Nephron (organoid): ENCODE measurements at regions not wholly inside any gene's neighbourhood (a gene's known extent, or its start where the extent isn't known, plus 50 kb on each side); places are given as distances from the start of the nearest gene placed in this dataset.
"Not testable (repeated sequence)": the region's sequence is repeated elsewhere in the genome, so short reads cannot be mapped to it uniquely, and the experiment has no call there.

ENCODE experiments used
- H3K27ac Mint-ChIP-seq, 3 experiments: 2 replicates each; pipeline ENCODE4 v1.8.0; 2020; ENCODE audit warnings: mixed read lengths in 3 of 3, mild to moderate bottlenecking in 2 of 3, moderate library complexity in 1 of 3
- H3K27me3 Mint-ChIP-seq: 2 replicates; pipeline ENCODE4 v1.8.0; 2021; ENCODE audit warnings: low read depth, mild to moderate bottlenecking, moderate library complexity, mixed read lengths
- H3K36me3 Mint-ChIP-seq: 2 replicates; pipeline ENCODE4 v1.8.0; 2020; ENCODE audit warnings: low read depth, mixed read lengths
- H3K4me1 Mint-ChIP-seq: 2 replicates; pipeline ENCODE4 v1.8.0; 2020; ENCODE audit warnings: mixed read lengths
- H3K4me3 Mint-ChIP-seq, 3 experiments: 2 replicates each; pipeline ENCODE4 v1.8.0; 2020; ENCODE audit warnings: mild to moderate bottlenecking in 3 of 3, mixed read lengths in 3 of 3, moderate library complexity in 2 of 3
- H3K9me3 Mint-ChIP-seq: 2 replicates; pipeline ENCODE4 v1.8.0; 2020; ENCODE audit warnings: mixed read lengths
- TF ChIP-seq, protein P1 (sequence below), 3 experiments: fragments of 200-600 bp; sonication (generic); IDR thresholded peaks; one replicate each; pipeline ENCODE4 v1.5.0; 2021; ENCODE audit warnings: antibody characterized with exemption in 3 of 3; ENCODE audit not compliant: unreplicated experiment in 3 of 3

DNA sequence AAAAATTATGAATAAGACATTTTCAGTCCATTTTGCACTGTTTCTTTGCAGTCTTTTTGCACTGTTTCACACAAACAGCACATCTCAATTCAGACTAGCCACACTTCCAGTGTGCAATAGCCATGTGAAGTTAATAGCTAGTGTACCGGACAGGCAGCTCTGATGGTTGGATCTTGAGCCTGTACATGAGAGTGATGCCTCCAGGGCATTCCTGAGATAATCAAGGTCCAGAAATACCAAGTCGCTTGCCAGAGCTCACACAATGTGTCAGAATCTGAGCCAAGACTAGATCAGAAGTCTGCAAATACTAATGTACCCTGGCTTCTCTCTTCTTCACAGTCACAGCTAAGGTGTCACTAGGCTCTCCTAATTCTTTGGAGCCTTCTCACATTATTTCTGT is 180.2 kb downstream of the OSR1 start:
- H3K9me3 Mint-ChIP-seq, result peaks cover 28% of the 10 kb centered on the region
- H3K4me3 Mint-ChIP-seq, result no peak overlapping the region
- H3K4me1 Mint-ChIP-seq, result peaks cover 4% of the 10 kb centered on the region
- no peaks in the 10 kb centered on the region for H3K27me3 Mint-ChIP-seq
- TF ChIP-seq, protein P1, sequence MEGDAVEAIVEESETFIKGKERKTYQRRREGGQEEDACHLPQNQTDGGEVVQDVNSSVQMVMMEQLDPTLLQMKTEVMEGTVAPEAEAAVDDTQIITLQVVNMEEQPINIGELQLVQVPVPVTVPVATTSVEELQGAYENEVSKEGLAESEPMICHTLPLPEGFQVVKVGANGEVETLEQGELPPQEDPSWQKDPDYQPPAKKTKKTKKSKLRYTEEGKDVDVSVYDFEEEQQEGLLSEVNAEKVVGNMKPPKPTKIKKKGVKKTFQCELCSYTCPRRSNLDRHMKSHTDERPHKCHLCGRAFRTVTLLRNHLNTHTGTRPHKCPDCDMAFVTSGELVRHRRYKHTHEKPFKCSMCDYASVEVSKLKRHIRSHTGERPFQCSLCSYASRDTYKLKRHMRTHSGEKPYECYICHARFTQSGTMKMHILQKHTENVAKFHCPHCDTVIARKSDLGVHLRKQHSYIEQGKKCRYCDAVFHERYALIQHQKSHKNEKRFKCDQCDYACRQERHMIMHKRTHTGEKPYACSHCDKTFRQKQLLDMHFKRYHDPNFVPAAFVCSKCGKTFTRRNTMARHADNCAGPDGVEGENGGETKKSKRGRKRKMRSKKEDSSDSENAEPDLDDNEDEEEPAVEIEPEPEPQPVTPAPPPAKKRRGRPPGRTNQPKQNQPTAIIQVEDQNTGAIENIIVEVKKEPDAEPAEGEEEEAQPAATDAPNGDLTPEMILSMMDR (IDR thresholded peaks at IDR 0.05; ENCODE audit: unreplicated experiment in 3 of 3), result no peak
- no peak overlapping the region for H3K27ac Mint-ChIP-seq
- peaks cover 4% of the 10 kb centered on the region for H3K36me3 Mint-ChIP-seq

DNA sequence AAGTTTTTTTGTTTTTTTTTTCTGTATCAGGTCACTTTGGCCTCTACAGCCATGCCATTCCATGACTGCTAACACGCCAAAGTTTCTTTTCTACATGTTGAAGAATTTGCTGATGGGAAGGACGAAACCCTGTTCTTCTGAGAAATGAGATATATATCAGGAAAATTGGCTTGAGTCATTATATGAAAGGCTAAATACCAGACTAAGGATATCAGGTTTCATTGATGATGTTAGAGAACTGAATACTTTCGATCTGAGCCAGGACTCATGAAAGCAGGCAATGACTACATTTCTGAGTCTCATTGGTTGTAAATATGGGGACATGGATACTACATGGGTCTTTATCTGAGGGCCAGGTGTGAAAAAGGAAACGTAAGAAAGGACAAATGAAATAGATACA is 181.4 kb downstream of the OSR1 start:
- TF ChIP-seq, protein P1 (IDR thresholded peaks at IDR 0.05; ENCODE audit: unreplicated experiment in 3 of 3), result no peak
- Mint-ChIP-seq H3K27ac (no peak overlapping the region), H3K36me3 (peaks cover 4% of the 10 kb centered on the region), H3K4me1 (peaks cover 4% of the 10 kb centered on the region), H3K4me3 (no peak overlapping the region), H3K9me3 (peaks cover 22% of the 10 kb centered on the region), H3K27me3 (no peaks in the 10 kb centered on the region)

DNA sequence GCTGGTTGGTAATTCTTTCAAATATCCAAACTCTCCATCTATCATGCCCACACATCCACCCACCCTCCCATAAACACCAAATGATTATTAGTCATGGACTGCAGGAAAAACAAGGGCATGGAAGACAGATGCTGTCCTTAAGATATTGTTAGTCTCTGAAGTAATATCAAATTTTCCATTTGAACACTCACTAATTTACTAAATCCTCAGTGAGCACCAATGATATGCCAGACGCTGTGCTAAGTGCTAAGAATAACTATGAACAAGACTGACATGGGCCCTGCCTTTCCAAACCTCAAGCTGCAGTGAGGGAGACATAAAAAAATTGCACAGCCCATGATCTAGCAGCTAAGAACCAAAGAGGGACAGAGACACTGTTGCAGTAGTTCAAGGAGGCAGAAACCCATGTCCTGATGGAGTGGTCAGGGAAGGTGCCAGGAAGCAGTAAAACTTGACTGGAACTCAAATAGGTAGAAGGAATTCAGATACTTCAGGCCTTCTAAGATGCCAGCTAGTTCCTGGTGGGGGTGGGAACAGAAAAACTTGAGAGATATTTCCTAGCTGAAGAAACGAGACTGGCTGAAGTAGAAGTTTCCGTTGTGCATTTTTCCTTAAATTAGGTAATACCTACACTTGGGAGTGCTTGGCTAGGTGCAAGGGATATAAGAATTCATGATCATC is 182.1 kb downstream of the OSR1 start:
- no peak overlapping the region for H3K27ac Mint-ChIP-seq
- peaks cover 4% of the 10 kb centered on the region for H3K4me1 Mint-ChIP-seq
- TF ChIP-seq, protein P1 (IDR thresholded peaks at IDR 0.05; ENCODE audit: unreplicated experiment in 3 of 3), result no peak
- H3K36me3 Mint-ChIP-seq, result peaks cover 4% of the 10 kb centered on the region
- peaks cover 16% of the 10 kb centered on the region for H3K9me3 Mint-ChIP-seq
- H3K4me3 Mint-ChIP-seq, result no peak overlapping the region
- H3K27me3 Mint-ChIP-seq, result no peaks in the 10 kb centered on the region

DNA sequence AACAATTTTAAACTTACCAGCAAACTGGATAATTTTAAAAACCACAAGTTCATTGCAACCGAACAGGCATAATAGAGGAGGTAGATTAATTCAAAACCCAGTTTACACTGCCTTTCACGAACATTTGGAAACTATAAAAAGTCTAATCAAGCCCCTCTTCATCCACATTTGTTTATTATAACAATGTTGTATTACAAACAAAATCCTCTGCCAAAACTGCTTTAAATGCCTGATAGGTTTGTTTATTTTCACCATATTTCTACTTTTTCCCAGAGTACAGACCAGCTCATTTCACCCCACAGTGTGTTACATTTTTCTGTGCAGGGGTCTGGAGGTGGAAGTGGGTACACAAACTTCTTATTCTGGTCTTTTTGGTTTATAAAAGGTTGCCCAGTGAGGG is 184.2 kb downstream of the OSR1 start:
- H3K36me3 Mint-ChIP-seq, result no peaks in the 10 kb centered on the region
- H3K4me1 Mint-ChIP-seq, result peaks cover 4% of the 10 kb centered on the region
- peaks cover 3% of the 10 kb centered on the region for H3K9me3 Mint-ChIP-seq
- TF ChIP-seq, protein P1 (IDR thresholded peaks at IDR 0.05; ENCODE audit: unreplicated experiment in 3 of 3), result no peak
- H3K4me3 Mint-ChIP-seq, result no peak overlapping the region
- no peaks in the 10 kb centered on the region for H3K27me3 Mint-ChIP-seq
- no peak overlapping the region for H3K27ac Mint-ChIP-seq

DNA sequence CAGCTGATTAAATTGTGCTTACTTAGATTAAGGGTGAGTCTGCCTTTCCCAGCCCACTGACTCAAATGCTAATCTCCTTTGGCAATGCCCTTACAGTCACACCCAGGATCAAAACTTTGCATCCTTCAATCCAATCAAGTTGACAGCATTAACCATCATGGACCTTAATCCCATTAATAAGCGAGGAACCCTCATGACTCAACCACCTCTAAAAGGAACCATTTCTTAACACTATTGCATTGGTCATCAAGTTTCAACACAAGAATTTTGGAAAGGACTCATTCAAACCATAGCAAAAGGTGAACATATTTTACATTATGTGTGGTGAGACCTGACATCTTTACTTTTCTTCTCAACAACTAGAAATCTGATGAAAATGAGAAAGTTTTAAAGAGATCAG is 187.0 kb downstream of the OSR1 start:
- TF ChIP-seq, protein P1 (IDR thresholded peaks at IDR 0.05; ENCODE audit: unreplicated experiment in 3 of 3), result no peak
- H3K27me3 Mint-ChIP-seq, result no peaks in the 10 kb centered on the region
- no peak overlapping the region for H3K4me3 Mint-ChIP-seq
- no peaks in the 10 kb centered on the region for H3K36me3 Mint-ChIP-seq
- no peak overlapping the region for H3K27ac Mint-ChIP-seq
- H3K9me3 Mint-ChIP-seq, result peaks cover 8% of the 10 kb centered on the region
- H3K4me1 Mint-ChIP-seq, result peaks cover 3% of the 10 kb centered on the region

DNA sequence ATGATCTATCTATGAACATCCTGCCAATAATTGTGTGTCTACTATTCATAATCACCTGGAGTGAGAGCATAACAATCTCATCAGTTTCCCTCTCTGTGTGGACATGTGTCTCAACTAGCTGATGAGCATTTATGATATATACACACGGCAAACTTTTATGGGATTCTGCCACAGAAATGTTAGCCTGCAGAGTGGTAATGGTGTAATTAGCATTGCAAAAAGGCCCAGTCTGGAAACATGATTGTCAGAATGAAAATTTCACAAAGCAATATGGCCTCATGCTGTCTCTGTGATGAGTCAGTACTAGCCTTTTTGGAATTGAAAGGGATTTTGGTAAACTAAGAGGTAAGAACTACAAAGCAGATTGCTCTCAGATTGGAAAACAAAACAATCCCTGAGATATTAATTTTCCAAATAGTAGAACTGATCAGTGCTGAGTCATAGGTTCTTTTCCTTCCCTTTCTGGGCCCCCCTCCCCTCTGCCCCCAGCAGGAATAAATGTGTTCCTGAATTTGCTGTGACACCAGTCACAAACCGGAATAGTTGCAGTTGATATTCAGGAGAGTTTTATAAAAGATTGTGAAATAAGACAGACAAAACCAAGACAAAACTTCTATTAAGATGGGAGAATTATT is 189.2 kb downstream of the OSR1 start:
- no peaks in the 10 kb centered on the region for H3K27me3 Mint-ChIP-seq

DNA sequence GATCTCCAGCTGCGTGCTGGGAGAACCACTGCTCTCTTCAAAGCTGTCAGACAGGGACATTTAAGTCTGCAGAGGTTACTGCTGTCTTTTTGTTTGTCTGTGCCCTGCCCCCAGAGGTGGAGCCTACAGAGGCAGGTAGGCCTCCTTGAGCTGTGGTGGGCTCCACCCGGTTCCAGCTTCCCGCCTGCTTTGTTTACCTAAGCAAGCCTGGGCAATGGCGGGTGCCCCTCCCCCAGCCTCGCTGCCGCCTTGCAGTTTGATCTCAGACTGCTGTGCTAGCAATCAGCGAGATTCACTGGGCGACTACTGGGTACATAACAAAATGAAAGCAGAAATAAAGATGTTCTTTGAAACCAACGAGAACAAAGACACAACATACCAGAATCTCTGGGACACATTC is 194.3 kb downstream of the OSR1 start:
- not testable (repeated sequence) for H3K27ac Mint-ChIP-seq, H3K4me1 Mint-ChIP-seq, H3K4me3 Mint-ChIP-seq, H3K27me3 Mint-ChIP-seq, H3K36me3 Mint-ChIP-seq
- peaks cover 26% of the 10 kb centered on the region for H3K9me3 Mint-ChIP-seq

More for the DNA sequence above, 189.2 kb downstream of the OSR1 start:
- no peak overlapping the region for H3K27ac Mint-ChIP-seq
- H3K4me1 Mint-ChIP-seq, result no peaks in the 10 kb centered on the region
- H3K4me3 Mint-ChIP-seq, result no peak overlapping the region
- no peaks in the 10 kb centered on the region for H3K36me3 Mint-ChIP-seq
- TF ChIP-seq, protein P1 (IDR thresholded peaks at IDR 0.05; ENCODE audit: unreplicated experiment in 3 of 3), result no peak
- H3K9me3 Mint-ChIP-seq, result peaks cover 12% of the 10 kb centered on the region
